HG02588 (cell line): ENCODE measurements at regions not wholly inside any gene's neighbourhood (a gene's known extent, or its start where the extent isn't known, plus 50 kb on each side); places are given as distances from the start of the nearest gene placed in this dataset.
"Not testable (repeated sequence)": the region's sequence is repeated elsewhere in the genome, so short reads cannot be mapped to it uniquely, and the experiment has no call there.

Experiments
- ATAC-seq: cut with Tn5 transposase; IDR thresholded peaks from one replicate; pipeline ENCODE4 v1.9.1; 2021; ENCODE audit warnings: mild to moderate bottlenecking, moderate library complexity; ENCODE audit not compliant: unreplicated experiment

DNA sequence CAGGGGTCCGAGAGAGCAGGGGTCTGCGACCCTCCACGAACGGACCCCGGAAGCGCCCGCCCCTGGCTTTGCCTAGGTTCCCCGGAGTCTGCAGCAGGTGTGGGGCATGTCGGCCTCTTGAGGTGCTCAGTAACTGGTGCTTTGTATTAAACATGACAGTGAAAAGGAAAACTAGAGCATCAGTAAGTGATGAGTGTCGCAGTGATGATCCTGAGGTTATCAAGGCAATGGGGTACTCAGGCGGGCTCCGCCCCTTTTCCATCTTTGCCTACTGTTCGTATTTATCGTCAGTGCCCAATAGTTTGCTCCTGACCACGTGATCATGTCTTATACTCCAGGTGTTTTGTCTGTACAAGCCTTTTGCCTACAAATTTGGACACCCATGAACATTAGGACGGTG lies 262.4 kb downstream of the ZNF37A start:
- peak; percentile 41 for ATAC-seq

DNA sequence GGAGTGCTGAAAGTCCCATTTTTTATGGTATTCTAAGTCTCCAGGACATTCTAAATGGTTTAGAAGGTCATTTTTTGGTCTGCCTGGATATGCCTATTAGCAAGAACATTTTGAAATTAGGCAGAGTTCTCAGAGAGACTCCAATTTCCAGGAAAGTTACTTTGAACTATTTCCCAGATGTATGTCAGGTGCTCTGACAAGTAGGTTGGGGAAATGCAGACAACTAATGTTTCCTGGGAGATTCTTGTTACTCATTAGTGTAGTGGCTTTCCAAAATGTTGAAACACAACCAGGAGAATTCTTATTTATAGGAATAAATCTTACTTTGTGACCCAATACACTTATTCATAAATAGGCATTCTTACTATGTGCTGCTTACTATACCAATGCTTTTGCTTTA lies 268.4 kb downstream of the ZNF37A start:
- ATAC-seq, result not testable (repeated sequence)

GRCh38 chr10:38364073-38364472 lies 269.9 kb downstream of the ZNF37A start:
- ATAC-seq, result not testable (repeated sequence)

- ATAC-seq, result peak; percentile 54
Observed at GRCh38 chr10:38365917-38366316, 271.8 kb downstream of the ZNF37A start.

DNA sequence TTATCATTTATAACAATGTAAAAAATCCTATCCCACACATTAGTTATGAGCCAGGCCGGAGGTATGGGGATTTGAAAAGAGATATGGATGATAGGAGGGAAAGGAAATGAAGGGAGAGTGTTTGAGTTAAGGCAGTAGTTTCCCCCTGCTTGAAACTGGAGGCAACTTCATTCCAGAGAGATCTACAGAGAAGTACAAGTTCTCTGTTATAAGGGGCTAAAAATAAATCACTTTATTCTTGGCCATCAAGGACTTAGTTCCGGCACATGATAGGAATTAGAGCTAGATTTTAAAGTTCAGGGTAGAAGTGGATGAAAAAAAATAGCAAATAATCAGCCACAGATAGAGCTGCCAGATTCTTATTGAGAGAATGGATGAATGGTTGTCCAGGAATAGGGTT lies 289.7 kb downstream of the ZNF37A start:
- not testable (repeated sequence) for ATAC-seq

DNA sequence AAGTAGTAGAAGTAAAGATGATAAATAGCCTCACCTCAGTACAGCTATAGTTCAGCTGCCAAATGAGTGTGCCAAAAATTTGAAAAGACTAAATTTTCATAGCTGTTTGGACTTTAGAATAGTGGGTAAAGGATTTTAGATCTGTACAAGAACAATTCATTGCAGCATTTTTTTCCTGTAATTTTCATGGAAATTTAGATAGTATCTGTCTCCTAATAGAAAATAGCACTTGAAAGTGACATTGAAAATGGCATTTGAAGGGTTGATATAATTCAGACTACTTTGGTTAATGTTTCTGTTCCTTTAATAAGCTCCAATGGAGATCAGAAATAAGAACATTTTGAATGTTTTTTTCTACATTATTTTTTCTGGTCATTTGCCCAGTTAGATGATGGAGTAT lies 292.7 kb downstream of the ZNF37A start:
- not testable (repeated sequence) for ATAC-seq

DNA sequence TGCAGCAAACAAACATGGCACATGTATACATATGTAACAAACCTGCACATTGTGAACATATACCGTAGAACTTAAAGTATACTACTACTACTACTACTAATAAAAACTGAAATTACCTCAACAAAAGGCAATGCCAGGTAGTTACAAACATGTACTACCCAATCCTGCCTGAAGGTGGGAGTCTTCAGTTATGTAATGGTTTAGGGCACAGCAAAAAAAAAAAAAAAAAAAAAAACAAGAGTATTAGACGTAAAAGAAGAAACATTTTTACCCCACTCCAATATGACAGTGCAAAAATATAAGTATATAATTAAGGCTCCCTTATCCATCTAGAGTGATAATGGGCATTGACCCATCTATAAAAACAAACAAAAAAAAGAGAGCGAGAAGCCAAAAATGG lies 296.6 kb downstream of the ZNF37A start:
- not testable (repeated sequence) for ATAC-seq

GRCh38 chr10:38395465-38395864 lies 301.3 kb downstream of the ZNF37A start:
- not testable (repeated sequence) for ATAC-seq

DNA sequence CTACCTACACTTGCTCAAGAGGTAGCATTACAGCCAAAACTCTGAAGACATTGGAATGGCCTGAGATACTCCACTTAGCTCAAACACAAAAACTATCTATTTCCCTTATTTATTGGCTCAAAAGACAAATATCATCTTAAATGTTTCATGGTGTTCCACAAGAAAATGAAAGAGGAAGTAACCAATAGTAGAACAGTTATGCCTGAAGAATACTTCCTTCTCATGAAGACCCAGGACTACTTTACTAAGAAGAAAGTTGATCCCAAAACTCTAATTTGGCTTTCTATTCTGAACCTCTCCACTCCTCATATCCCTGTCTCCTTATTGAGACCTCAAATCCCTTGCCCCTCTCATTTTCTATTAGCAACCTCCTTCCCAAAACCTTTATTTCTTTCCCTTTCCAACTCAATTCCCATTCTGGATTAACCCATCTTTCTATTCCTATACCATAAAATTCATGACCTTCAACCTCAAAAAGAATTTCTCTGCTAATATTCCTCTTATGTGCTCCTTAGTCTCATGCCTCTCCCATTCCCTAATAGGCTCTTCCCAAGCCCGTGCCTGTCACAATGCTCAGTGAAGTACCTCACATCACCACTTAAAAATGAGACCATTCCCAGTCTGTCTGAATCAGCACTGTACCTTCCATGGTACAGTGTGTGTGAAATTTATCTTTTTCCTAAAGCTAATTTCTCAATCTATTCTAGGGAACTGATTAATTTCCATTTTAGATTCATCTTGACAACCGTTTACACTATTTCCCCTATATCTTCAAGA lies 302.2 kb downstream of the ZNF37A start:
- not testable (repeated sequence) for ATAC-seq

DNA sequence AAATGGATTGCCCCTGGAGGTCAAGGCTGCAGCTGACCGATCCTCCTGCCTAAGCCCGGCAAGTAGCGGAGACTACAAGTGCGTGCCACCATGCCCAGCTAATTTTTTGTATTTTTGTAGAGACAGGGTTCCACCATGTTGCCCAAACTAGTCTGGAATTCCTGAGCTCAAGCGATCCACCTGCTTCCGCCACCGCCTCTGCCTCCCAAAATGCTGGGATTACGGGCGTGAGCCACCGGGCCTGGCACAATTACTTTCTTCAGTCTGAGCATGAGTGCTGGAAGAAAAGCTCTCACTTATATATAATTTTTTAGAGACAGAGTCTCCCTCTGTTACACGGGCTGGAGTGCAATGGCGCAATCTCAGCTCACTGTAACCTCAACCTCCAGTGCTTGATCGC lies 307.4 kb downstream of the ZNF37A start:
- not testable (repeated sequence) for ATAC-seq

DNA sequence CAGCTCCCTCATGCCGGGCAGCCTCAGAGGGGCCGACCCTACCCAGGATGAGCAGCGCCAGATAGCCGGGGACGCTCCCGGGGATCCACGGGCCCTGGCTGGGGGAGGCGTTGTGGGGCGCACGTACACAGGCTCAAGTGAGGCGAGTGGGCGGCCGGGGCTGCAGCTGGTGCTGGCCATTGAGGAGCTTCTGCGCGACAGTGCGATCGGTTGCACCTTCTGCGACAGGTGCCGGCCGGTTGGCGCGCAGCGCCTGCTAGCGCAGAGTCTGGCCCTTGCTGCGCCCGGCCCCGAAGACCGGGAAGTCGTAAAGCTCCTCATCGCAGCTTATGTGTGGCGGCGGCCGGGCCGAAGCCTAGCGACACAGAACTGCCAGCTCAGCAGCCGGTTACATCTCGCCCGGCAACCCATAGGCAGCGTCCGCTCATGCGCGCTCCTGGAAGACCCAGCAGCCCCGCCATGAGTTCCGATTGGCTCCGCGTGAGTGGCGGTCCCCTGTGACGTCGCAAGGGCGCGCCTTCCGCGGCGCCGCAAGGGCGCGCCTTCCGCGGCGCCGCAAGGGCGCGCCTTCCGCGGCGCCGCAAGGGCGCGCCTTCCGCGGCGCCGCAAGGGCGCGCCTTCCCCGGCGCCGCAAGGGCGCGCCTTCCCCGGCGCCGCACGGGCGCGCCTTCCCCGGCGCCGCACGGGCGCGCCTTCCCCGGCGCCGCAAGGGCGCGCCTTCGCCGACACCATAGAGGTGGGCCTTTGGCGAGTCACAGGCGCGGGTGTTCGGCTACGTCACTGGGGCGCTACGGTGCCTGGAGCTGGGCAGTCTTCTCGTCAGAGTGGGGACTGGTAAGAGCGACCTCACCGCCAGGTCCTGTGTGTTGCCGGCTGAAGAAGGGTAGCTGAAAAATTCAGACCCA lies 308.6 kb downstream of the ZNF37A start:
- peak; percentile 99 for ATAC-seq

DNA sequence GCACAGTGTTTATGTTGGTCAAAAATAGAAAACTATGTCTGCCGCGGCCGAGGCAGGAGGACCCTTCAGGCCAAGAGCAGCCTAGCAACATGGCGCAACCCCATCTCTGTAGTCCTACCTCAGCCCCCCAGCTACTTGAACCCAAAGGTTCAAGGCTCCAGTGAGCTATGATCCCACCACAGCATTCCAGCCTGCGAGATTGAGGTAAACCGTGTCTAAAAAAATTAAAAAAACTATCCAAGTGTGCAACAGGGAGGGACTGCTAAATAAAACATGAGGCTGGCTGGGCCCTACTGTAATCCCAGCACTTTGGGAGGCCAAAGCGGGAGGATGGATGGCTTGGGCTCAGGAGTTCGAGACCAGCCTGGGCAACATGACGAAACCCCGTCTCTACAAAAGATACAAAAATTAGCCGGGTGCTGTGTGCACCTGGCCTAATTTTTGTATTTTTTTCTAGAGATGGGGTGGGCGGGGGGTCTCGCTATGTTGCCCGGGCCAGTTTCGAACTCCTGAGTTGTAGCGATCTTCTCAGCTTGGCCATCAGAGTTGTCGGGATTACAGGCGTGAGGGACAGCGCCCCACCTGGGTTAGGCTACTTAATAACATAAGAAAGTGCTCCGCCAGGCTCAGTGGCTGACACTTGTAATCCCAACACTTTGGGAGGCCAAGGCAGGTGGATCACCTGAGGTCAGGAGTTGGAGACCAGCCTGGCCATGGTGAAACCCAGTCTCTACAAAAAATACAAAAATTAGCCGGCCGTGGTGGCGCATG lies 309.4 kb downstream of the ZNF37A start:
- not testable (repeated sequence) for ATAC-seq

DNA sequence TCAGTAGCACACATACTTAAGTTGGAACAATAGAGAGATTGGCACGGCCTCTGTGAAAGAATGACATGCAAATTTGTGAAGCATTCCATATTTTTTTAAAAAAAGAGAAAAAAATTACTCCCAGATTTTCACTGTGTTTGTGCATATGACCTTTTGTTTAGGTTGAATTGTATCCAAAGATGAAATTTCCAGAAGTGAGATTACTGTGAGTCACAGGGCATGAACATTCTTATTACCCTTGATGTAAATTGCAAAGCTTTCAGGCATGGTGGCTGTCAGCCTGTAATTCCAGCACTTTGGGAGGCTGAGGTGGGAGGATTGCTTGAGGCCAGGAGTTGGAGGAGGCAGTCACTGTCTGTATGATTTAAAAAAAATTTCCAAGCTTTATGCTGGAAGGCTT lies 329.5 kb downstream of the ZNF37A start:
- not testable (repeated sequence) for ATAC-seq

DNA sequence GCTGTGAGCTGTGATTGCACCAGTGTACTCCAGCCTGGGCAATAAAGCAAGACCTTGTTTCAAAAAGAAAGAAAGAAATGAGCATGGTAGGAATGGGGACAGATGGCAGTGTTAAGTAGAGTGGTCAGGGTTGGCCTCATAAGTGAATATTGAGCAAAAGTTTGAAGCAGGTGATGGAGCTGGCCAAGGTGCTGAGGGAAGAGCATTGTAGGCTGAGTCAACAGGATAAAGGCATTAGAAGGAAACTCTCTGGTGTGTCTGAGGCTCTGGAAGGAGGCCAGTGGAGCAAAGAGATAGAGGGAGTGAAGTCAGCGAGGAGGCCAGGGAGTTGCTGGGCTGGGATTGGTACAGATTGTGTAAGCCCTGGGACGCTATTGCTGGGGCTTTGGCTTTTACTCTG lies 336.1 kb downstream of the ZNF37A start:
- ATAC-seq, result not testable (repeated sequence)

- ATAC-seq, result not testable (repeated sequence)
Observed at GRCh38 chr10:38437359-38437758, 343.2 kb downstream of the ZNF37A start.

DNA sequence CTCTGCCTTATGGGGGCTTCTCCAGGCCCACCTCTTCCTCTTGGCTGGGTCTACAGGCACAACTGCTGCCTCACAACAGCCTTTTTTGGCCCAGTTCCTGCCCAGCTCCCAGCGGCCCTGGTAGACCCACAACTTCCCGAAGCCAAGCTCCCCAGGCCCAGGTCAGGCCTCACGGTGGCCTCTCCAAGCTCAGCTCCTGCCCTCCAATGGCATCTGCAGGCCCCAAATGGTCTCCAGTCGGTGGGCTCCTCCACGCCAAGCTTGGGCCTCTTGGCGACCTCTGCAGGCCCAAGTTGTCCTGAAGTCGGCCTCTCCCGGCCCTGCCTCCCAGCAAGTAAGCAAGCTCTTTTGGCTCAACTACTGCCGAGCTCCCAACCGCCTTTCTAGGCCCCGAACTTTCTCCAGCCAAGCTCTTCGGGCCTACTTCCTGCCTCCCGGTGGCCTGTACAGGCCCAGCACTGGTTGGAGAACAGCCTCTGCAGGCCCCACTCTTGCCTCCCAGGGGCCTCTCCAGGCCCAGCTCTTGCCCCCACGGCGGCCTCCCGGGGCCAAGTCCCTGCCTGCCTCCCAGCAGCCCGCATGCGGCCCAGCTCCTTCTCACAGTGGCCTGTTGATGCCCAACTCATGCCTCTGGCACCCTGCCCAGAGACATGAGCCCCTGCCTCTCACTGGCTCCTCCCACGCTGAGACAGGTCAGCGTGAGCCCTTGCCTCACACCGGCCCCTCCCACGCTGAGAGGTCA lies 354.6 kb downstream of the ZNF37A start:
- ATAC-seq, result not testable (repeated sequence)

DNA sequence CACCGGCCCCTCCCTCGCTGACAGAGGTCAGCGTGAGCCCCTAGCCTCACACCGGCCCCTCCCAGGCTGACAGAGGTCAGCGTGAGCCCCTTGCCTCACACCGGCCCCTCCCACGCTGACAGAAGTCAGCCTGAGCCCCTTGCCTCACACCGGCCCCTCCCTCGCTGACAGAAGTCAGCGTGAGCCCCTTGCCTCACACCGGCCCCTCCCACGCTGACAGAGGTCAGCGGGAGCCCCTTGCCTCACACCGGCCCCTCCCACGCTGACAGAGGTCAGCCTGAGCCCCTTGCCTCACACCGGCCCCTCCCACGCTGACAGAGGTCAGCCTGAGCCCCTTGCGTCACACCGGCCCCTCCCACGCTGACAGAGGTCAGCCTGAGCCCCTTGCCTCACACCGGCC lies 355.5 kb downstream of the ZNF37A start:
- ATAC-seq, result not testable (repeated sequence)

DNA sequence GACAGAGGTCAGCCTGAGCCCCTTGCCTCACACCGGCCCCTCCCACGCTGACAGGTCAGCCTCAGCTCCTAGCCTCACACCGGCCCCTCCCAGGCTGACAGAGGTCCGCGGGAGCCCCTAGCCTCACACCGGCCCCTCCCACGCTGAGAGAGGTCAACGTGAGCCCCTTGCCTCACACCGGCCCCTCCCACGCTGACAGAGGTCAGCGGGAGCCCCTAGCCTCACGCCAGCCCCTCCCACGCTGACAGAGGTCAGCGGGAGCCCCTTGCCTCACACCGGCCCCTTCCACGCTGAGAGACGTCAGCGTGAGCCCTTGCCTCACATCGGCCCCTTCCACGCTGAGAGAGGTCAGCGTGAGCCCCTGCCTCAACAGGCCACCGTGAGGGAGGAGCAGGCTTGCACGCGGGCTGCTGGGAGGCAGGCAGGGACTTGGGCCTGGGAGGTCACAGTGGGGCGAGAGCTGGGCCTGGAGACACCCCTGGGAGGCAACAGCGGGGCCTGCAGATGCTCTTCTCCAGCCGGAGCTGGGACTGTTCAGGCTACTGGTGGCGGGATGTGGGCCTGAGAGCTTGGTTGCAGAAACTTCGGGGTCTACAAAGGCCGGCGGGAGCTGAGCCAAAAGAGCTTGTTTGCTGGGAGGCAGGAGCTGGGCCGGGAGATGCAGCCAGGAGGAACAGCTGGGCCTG lies 356.4 kb downstream of the ZNF37A start:
- not testable (repeated sequence) for ATAC-seq

DNA sequence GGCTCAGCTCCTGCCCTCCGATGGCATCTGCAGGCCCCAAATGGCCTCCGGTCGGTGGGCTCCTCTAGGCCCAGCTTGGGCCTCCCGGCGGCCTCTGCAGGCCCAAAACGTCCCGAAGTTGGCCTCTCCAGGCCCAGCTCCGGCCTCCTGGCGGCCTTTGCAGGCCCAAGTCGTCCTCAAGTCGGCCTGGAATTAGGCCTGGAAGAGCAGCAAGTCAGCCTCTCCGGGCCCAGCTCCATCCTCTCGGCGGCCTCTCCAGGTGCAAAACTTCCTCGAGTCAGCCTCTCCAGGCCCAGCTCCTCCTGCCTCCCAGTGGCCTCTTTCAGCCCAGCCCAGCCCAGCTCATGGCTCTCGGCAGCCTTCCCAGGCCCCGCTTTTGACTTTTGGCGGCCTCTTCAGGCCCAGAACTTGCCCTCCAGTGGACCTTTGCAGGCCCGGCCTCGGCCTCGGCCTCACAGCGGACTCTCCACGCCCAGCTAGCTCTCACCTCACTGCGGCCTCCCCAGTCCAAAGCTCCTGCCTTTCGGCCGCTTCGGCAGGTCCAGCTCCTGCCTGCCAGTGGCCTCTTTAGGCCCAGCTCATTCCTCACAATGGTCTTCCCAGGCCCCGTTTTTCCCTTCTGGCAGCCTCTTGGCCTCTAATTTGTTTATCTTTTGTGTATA lies 357.3 kb downstream of the ZNF37A start:
- ATAC-seq, result not testable (repeated sequence)
